Nephron progenitor cell (in vitro differentiated cells): ENCODE measurements at regions not wholly inside any gene's neighbourhood (a gene's known extent, or its start where the extent isn't known, plus 50 kb on each side); places are given as distances from the start of the nearest gene placed in this dataset.

ENCODE experiments used
- DNase-seq: peaks from one replicate; pipeline ENCODE4 v3.0.0; 2021
- H3K27ac Mint-ChIP-seq: 2 replicates; pipeline ENCODE4 v1.8.0; 2021; ENCODE audit warnings: mild to moderate bottlenecking, moderate library complexity, mixed read lengths
- H3K27me3 Mint-ChIP-seq: 2 replicates; pipeline ENCODE4 v1.8.0; 2021; ENCODE audit warnings: mild to moderate bottlenecking, low read depth, mixed read lengths; ENCODE audit not compliant: poor library complexity
- H3K36me3 Mint-ChIP-seq: 2 replicates; pipeline ENCODE4 v1.8.0; 2021; ENCODE audit warnings: low read depth, mixed read lengths
- H3K4me1 Mint-ChIP-seq: 2 replicates; pipeline ENCODE4 v1.8.0; 2021; ENCODE audit warnings: mixed read lengths
- H3K4me3 Mint-ChIP-seq: 2 replicates; pipeline ENCODE4 v1.8.0; 2021; ENCODE audit warnings: mild to moderate bottlenecking, moderate library complexity, mixed read lengths
- H3K9me3 Mint-ChIP-seq: 2 replicates; pipeline ENCODE4 v1.8.0; 2021; ENCODE audit warnings: mild to moderate bottlenecking, moderate library complexity, mixed read lengths
- TF ChIP-seq, protein P1 (sequence below): fragments of 200-600 bp; sonication (generic); IDR thresholded peaks from 2 replicates; pipeline ENCODE4 v1.5.0; 2021; ENCODE audit warnings: antibody characterized with exemption

DNA sequence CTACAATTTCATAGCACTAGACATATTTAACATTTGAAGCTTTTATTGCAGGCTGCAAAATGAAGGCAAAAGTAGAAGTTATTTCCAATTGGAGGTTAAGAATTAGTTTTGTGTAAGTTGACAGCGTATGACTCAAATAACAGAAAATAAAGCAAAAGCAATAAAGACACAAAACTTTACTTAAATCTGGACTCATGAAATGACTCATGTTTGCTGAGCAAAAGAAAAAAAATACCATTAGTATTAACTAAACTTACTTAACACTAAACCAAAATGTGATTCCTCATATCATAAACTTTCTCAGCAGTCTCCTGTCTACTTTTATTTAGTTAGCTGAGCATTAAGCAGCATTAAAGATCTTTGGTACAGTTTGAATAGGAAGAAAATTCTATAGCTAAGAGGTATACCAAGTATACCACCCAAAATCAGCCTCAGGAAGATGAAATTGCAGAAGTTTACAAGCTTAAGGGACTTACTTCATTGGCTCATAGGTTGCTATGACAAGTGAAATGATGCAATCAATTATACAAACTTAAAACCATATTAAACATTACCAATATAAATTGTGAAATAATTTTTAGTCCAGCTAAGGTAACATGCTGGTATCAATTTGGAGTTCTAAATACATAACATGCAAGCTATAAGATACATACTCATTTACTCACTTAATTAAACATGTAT, 1131.4 kb downstream of the XPNPEP1 start:
- H3K27me3 Mint-ChIP-seq = peaks cover 5% of the 10 kb centered on the region
- peaks cover 20% of the 10 kb centered on the region for H3K9me3 Mint-ChIP-seq
- H3K4me3 Mint-ChIP-seq = no peak overlapping the region
- no peaks in the 10 kb centered on the region for H3K4me1 Mint-ChIP-seq
- no peak for DNase-seq
- no peaks in the 10 kb centered on the region for H3K36me3 Mint-ChIP-seq
- TF ChIP-seq, protein P1, sequence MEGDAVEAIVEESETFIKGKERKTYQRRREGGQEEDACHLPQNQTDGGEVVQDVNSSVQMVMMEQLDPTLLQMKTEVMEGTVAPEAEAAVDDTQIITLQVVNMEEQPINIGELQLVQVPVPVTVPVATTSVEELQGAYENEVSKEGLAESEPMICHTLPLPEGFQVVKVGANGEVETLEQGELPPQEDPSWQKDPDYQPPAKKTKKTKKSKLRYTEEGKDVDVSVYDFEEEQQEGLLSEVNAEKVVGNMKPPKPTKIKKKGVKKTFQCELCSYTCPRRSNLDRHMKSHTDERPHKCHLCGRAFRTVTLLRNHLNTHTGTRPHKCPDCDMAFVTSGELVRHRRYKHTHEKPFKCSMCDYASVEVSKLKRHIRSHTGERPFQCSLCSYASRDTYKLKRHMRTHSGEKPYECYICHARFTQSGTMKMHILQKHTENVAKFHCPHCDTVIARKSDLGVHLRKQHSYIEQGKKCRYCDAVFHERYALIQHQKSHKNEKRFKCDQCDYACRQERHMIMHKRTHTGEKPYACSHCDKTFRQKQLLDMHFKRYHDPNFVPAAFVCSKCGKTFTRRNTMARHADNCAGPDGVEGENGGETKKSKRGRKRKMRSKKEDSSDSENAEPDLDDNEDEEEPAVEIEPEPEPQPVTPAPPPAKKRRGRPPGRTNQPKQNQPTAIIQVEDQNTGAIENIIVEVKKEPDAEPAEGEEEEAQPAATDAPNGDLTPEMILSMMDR = no peak
- no peak overlapping the region for H3K27ac Mint-ChIP-seq

DNA sequence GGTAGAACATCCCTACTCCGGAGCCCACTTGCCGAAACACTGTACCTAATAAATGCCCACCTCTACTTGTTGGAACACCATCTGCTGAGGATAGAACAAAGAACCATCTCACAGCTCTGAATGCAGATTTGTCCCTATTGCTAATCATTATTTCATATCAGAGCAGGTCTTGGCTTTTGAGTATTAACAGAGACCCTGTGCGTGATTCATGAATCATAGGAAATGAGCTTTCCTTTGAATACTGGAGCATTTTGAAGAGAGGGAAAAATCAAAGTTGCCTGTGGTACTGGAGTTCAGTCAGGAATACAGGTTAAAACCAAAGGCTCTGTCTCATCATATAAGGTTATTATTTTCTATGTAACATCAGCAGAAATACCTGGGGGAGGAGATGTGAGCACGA, 1132.3 kb downstream of the XPNPEP1 start:
- Mint-ChIP-seq H3K36me3 (no peaks in the 10 kb centered on the region), H3K4me1 (no peaks in the 10 kb centered on the region), H3K27me3 (peaks cover 3% of the 10 kb centered on the region), H3K4me3 (no peak overlapping the region), H3K27ac (no peak overlapping the region), H3K9me3 (peaks cover 19% of the 10 kb centered on the region)
- DNase-seq = no peak
- TF ChIP-seq, protein P1 = no peak

DNA sequence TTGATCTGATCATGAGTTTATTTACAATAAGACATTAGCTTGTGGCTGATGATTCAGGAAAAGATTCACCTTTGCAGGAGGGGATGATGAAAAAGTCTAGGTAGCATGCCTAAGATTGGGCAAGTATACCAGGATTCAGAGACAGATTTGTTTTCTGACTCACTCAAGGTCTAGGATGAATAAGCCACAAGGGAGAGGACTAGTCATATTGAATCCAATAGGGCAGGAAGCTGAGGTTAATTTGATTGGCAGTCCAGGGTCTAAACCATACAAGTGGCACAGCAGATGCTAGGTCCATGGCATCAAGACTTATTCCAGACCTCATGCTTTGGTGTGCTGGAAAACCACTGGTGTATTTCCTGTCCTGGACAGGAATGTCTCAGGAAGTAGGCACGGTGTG, 1133.4 kb downstream of the XPNPEP1 start:
- H3K36me3 Mint-ChIP-seq = no peaks in the 10 kb centered on the region
- H3K9me3 Mint-ChIP-seq = peaks cover 22% of the 10 kb centered on the region

DNA sequence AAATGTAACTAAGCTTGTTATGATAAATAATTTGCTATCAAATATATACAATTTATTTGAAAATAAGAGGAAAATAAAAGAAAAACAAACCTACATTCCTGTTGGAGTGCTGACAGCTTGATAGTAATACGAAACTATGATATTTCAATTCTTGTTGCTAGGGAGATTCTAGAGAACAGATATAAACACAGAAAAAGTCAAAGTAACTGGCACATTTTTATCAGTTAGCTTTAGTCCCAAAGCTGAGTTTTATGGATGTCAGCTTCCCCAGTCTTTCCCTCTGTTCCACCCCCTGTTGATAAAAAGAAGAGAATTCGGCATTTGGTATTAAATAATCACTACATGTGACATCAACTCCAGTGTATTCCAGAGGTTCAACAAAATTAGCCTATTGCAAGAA, 1134.0 kb downstream of the XPNPEP1 start:
- Mint-ChIP-seq H3K27ac (no peak overlapping the region), H3K9me3 (peaks cover 26% of the 10 kb centered on the region), H3K27me3 (no peaks in the 10 kb centered on the region), H3K4me1 (no peaks in the 10 kb centered on the region), H3K4me3 (no peak overlapping the region), H3K36me3 (no peaks in the 10 kb centered on the region)
- no peak for DNase-seq
- TF ChIP-seq, protein P1 = no peak

More for the DNA sequence above, 1133.4 kb downstream of the XPNPEP1 start:
- DNase-seq = no peak
- no peaks in the 10 kb centered on the region for H3K27me3 Mint-ChIP-seq
- no peak overlapping the region for H3K27ac Mint-ChIP-seq
- TF ChIP-seq, protein P1 = no peak
- no peaks in the 10 kb centered on the region for H3K4me1 Mint-ChIP-seq
- no peak overlapping the region for H3K4me3 Mint-ChIP-seq

DNA sequence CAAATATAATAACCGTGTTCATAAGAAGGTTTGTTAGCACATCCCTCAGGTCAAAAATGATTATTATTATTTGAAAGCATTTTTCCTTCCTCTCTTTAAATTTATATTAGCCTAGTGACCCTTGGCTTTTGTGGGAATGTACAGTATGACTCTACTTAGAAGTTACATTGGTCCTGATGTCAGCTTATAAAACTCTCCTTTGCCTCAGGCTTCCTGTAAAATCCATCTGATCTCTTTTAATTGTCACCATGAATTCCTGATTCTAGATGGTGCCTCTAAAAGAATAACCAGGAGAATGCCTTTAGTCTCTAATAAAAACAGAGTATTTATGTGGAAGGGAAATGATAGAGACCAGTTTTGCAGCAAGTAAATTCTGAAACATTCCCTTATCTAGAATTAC, 1134.4 kb downstream of the XPNPEP1 start:
- DNase-seq = no peak
- Mint-ChIP-seq H3K4me3 (no peak overlapping the region), H3K4me1 (no peaks in the 10 kb centered on the region), H3K27me3 (no peaks in the 10 kb centered on the region), H3K27ac (no peak overlapping the region), H3K9me3 (peaks cover 31% of the 10 kb centered on the region), H3K36me3 (no peaks in the 10 kb centered on the region)
- TF ChIP-seq, protein P1 = no peak

DNA sequence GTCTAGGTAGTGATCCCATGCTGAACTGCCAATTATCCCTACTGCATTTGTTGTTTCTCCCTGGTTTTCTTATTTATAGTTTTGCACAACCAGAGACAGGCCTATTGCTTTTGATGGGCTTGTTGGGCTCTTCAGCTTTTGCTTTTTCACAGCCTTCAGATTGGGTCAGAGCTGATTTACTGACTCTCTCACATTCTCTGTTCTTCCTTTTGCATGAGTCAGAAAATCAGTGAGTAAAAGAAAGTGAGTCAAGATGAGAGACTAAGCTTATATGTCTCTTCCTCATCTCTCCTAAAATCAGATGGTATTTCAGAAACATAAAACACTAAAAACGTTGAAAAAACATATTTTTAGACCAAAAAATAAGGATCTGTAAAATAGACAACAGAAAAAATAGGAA, 1135.4 kb downstream of the XPNPEP1 start:
- Mint-ChIP-seq H3K9me3 (peaks cover 36% of the 10 kb centered on the region), H3K4me3 (no peak overlapping the region), H3K27ac (no peak overlapping the region), H3K4me1 (no peaks in the 10 kb centered on the region), H3K36me3 (no peaks in the 10 kb centered on the region), H3K27me3 (no peaks in the 10 kb centered on the region)
- TF ChIP-seq, protein P1 = no peak
- no peak for DNase-seq
